ENCODE measurements at regions not wholly inside any gene's neighbourhood (a gene's known extent, or its start where the extent isn't known, plus 50 kb on each side); places are given as distances from the start of the nearest gene placed in this dataset.

DNA sequence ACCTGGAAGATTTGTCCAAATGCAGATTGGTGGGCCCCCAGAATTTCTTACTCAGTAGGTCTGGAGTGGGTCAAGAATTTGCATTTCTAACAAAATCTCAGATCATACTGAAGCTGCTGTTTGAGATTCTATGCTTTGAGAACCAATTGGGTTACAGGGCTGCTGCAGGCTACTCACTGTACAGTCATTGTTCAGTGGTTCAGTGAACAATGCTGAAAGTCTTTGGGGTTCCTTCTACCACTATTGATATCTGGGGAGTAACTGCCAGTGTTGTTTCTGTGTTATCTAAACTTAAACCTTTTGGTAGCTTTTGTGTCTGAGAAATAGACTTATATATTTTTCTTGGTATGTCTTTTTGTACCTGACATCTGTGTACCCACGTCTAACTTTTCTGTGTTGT lies 187.5 kb downstream of the TANC2 start:
- Histone ChIP-seq H3K4me2 (ENCODE audit: insufficient read depth, insufficient read length, low read length) (no peak overlapping the region), H3K4me1 (ENCODE audit: insufficient read depth, low read length) (no peaks in the 10 kb centered on the region; the same call in 1 of the 2 replicates), H3T11ph (ENCODE audit: low read length) (no peak overlapping the region), H3K9me3 (ENCODE audit: control insufficient read depth, low read depth, low read length) (no peaks in the 10 kb centered on the region), H3K4ac (ENCODE audit: low read depth, low read length) (no peak overlapping the region), H2BK12ac (ENCODE audit: insufficient read length, low read depth, low read length) (no peak overlapping the region), H3K27ac (ENCODE audit: insufficient read length, low read depth, low read length) (no peak overlapping the region), H3K14ac (ENCODE audit: insufficient read depth, low read length) (no peak overlapping the region), H2BK20ac (ENCODE audit: low read depth, low read length, poor library complexity, severe bottlenecking) (no peak overlapping the region), H4K91ac (ENCODE audit: insufficient read length, low read depth, low read length) (no peak overlapping the region), H2AFZ (ENCODE audit: low read length) (no peak overlapping the region), H3K79me2 (ENCODE audit: insufficient read depth, low read length) (no peaks in the 10 kb centered on the region), H2BK120ac (ENCODE audit: low read depth, low read length, poor library complexity, severe bottlenecking) (no peak overlapping the region), H3K27me3 (ENCODE audit: insufficient read depth, low read length) (no peaks in the 10 kb centered on the region), H4K20me1 (ENCODE audit: control insufficient read depth, insufficient read depth, insufficient read length) (no peaks in the 10 kb centered on the region), H3K9ac (ENCODE audit: extremely low read depth, insufficient read length, low read length) (no peak overlapping the region), H2BK15ac (ENCODE audit: low read depth, low read length) (no peak overlapping the region), H2AK5ac (ENCODE audit: insufficient read length, low read length) (no peak overlapping the region), H3K23ac (ENCODE audit: insufficient read length, low read depth, low read length) (no peak overlapping the region), H3K56ac (ENCODE audit: insufficient read length, low read depth, low read length) (no peak overlapping the region), H2BK5ac (ENCODE audit: insufficient read length, low read length) (no peak overlapping the region), H3K79me1 (ENCODE audit: insufficient read depth, low read depth, low read length, poor library complexity, severe bottlenecking) (no peaks in the 10 kb centered on the region), H3K23me2 (ENCODE audit: insufficient read length, low read depth, low read length, poor library complexity, severe bottlenecking) (no peaks in the 10 kb centered on the region), H4K8ac (replicated peaks; ENCODE audit: insufficient read length, low read depth, low read length) (no peak overlapping the region), H4K5ac (ENCODE audit: insufficient read length, low read depth, low read length) (no peak overlapping the region), H3K18ac (ENCODE audit: insufficient read length, low read depth, low read length) (no peak overlapping the region)
- TF ChIP-seq CTCF (conservative IDR thresholded peaks at IDR 0.05), result no peak
- WGBS (ENCODE audit: extremely low coverage, insufficient read length, low lambda C conversion rate), result no CpG with 5 or more reads among the region's 1 CpG
- Mint-ChIP-seq H3K9me3 (no peaks in the 10 kb centered on the region), H3K4me1 (peaks cover 31% of the 10 kb centered on the region in 2 experiments), H3K27me3 (ENCODE audit: low read depth) (no peaks in the 10 kb centered on the region; the same call in 1 of the 2 replicates), H3K27ac (no peak overlapping the region), H3K4me3 (no peak overlapping the region), H3K36me3 (ENCODE audit: insufficient read depth in 1 of 3, low read depth in 3 of 3) (no peaks in the 10 kb centered on the region)
- DNase-seq, result no peak
